ENCODE measurements at regions not wholly inside any gene's neighbourhood (a gene's known extent, or its start where the extent isn't known, plus 50 kb on each side); places are given as distances from the start of the nearest gene placed in this dataset.

- TF ChIP-seq EZH2 (IDR thresholded peaks at IDR 0.05; ENCODE audit: borderline replicate concordance, low read length) (no peak), CTCF (IDR thresholded peaks at IDR 0.05; ENCODE audit: low read length) (no peak)
Measured at GRCh38 chr10:52954407-52954806, 181.8 kb upstream of the MBL2 start.

Data from OCI-LY1 (cell line).